Stimulated activated naive CD8-positive, alpha-beta T cell treated with anti-CD3 and anti-CD28 coated beads, Interleukin-15, Interleukin-2, amounts not matched to agents 100 ng/mL and 50 ng/mL, for 24 hours (primary cell): ENCODE measurements at regions not wholly inside any gene's neighbourhood (a gene's known extent, or its start where the extent isn't known, plus 50 kb on each side); places are given as distances from the start of the nearest gene placed in this dataset.

Source experiments
- H3K27ac Mint-ChIP-seq: one replicate; pipeline ENCODE4 v1.8.0; 2021; ENCODE audit warnings: mild to moderate bottlenecking, mixed read lengths
- H3K27me3 Mint-ChIP-seq: one replicate; pipeline ENCODE4 v1.8.0; 2021; ENCODE audit warnings: mixed read lengths
- H3K36me3 Mint-ChIP-seq: one replicate; pipeline ENCODE4 v1.8.0; 2021; ENCODE audit warnings: low read depth, mixed read lengths
- H3K4me1 Mint-ChIP-seq: one replicate; pipeline ENCODE4 v1.8.0; 2021; ENCODE audit warnings: low read depth, mixed read lengths
- H3K4me3 Mint-ChIP-seq: one replicate; pipeline ENCODE4 v1.8.0; 2021; ENCODE audit warnings: mild to moderate bottlenecking, mixed read lengths
- H3K9me3 Mint-ChIP-seq: one replicate; pipeline ENCODE4 v1.8.0; 2021; ENCODE audit warnings: mixed read lengths

DNA sequence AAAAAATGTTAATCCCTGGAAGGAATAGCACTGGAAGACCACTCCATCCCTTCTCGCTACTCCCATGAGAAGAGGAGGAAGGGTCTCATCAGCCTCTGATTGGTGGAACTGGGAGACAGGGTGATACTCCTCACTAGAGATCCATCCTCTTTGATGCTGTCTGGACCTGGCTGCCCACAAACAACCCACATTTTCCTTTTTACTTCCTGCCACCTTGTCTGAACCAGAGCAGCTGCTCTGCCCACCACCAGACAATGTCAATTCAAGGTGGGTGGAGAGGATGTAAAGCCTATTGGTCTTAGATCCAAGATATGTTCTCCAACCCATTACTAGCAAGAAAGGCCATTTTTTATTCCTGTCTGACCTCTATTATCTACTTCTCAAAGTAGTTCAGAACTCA lies 246.9 kb upstream of the TANK start:
- Mint-ChIP-seq H3K27me3 (no peaks in the 10 kb centered on the region), H3K36me3 (no peaks in the 10 kb centered on the region), H3K27ac (no peak overlapping the region), H3K4me3 (no peak overlapping the region), H3K9me3 (no peaks in the 10 kb centered on the region), H3K4me1 (no peaks in the 10 kb centered on the region)

DNA sequence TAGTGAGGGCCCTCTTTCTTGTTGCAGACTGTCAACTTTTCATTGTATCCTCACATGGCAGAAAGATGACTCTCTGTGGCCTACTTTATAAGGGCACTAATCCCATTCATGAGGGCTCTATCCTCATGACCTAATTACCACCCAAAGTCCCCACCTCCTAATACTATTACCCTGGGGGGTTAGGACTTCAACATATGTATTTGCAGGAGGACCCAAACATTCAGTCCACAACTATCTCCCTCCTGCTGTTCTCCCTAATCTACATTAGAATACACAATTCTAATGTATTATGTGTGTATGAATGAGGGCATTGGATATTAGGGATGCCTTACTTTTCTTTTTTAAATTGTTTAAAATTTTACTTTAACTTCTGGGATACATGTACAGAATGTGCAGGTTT lies 246.0 kb upstream of the TANK start:
- no peaks in the 10 kb centered on the region for H3K27me3 Mint-ChIP-seq
- H3K27ac Mint-ChIP-seq, result no peak overlapping the region
- H3K9me3 Mint-ChIP-seq, result no peaks in the 10 kb centered on the region
- H3K4me1 Mint-ChIP-seq, result no peaks in the 10 kb centered on the region
- H3K36me3 Mint-ChIP-seq, result no peaks in the 10 kb centered on the region
- H3K4me3 Mint-ChIP-seq, result no peak overlapping the region

DNA sequence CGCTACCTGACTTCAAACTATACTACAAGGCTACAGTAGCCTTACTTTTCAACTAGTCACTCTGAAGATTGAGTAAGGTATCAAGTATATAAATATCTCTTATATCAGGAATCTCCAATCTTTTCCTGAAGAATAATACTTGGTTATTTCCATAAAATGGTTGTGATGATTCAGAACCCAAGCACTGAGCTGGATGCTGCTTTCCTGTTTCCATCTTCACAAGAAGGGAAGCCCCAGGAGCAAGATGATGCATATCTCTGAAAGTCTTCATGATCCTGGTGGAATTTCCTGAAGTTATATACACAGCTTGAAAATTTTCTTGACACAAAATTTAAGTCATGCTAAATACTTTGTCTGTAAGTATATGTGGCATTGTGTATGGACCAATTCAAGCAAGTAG lies 243.9 kb upstream of the TANK start:
- no peak overlapping the region for H3K4me3 Mint-ChIP-seq
- H3K4me1 Mint-ChIP-seq, result no peaks in the 10 kb centered on the region
- H3K27ac Mint-ChIP-seq, result no peak overlapping the region
- no peaks in the 10 kb centered on the region for H3K27me3 Mint-ChIP-seq
- H3K9me3 Mint-ChIP-seq, result no peaks in the 10 kb centered on the region
- no peaks in the 10 kb centered on the region for H3K36me3 Mint-ChIP-seq

DNA sequence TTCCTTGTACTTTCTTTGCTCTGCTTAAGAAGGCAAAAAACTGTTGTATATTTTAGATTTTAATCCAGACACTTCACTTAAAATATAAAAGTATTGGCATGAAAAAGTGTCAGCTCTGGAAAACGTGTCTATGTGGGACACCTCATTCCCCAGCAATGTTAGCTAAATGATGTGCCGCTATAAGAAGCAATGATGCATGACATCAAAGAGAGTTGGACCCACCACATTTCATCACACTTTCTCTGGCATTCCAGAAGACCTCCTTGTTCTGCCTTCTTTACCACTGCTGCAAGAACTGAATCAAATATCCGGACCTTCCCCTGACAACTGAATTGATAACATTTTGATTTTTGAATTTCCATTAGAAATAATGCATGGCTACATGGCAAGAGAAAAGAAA lies 242.4 kb upstream of the TANK start:
- no peaks in the 10 kb centered on the region for H3K9me3 Mint-ChIP-seq
- no peaks in the 10 kb centered on the region for H3K27me3 Mint-ChIP-seq
- no peak overlapping the region for H3K27ac Mint-ChIP-seq
- no peaks in the 10 kb centered on the region for H3K36me3 Mint-ChIP-seq
- H3K4me3 Mint-ChIP-seq, result no peak overlapping the region
- no peaks in the 10 kb centered on the region for H3K4me1 Mint-ChIP-seq

DNA sequence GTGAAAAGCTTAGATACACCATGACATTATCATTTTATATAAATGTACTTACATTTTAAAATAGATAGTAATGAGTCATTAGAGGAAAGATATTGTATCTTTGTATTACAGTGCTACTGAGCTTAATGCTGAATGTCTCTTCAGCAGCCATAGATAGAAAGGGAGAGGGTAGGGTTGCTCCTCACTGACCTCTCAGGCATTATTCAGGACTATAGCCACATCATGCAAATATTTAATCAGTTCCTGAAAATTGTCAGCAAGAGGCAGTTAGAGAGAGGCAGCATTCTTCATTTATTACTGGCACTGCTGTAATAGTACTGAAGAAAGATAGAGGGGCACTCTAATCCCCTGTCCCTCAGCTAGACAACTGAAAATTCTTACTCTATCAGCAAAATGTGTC lies 242.0 kb upstream of the TANK start:
- no peak overlapping the region for H3K4me3 Mint-ChIP-seq
- H3K27me3 Mint-ChIP-seq, result no peaks in the 10 kb centered on the region
- no peaks in the 10 kb centered on the region for H3K36me3 Mint-ChIP-seq
- no peaks in the 10 kb centered on the region for H3K4me1 Mint-ChIP-seq
- H3K27ac Mint-ChIP-seq, result no peak overlapping the region
- no peaks in the 10 kb centered on the region for H3K9me3 Mint-ChIP-seq

DNA sequence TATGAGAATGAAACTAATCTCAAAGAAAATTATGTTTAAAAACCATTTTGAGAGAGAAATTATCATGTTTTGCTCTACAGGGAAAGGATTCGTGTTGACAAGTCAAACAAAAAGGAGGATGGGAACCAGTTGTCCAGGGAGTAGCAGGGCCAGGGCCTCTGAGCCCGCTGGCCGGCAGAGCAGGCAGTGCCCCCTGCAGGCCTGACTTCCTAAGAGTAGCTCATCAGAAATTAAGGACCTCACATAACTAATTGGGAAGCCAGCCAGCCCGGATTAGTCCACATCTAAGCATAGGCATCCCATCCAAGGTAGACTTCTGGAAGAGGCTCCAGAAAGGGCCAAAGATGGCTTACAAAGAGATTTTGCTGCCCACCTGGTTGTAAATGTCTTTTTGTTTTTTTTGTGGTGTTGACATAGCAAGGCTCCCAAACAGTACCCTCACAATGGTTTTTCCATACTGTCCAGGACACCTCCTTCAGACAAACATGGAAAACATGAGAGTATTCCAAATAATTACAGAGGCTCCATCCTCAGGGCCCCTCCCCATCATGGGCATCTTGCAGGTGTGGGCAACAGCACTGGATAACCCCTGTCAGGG lies 241.2 kb upstream of the TANK start:
- Mint-ChIP-seq H3K9me3 (no peaks in the 10 kb centered on the region), H3K27me3 (no peaks in the 10 kb centered on the region), H3K27ac (no peak overlapping the region), H3K4me3 (no peak overlapping the region), H3K4me1 (no peaks in the 10 kb centered on the region), H3K36me3 (no peaks in the 10 kb centered on the region)

DNA sequence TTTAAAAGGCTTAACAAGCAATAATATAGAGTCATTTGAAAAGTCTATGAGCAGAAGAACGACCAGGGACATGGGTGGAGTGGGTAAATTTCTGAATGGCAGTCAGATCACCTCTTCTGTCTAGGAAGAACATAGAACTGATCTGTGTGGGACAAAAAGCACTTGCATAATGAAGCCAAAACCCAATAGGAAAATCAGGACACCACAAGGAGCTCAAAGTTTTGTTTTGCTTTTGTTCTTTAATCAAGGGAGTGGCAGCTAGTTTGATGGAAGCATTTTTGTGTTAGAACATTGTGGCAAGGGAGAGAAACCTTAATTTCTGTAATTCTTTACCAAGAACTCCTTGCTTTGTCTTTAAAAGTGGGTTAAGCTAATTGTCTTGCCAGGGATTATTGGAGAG lies 240.2 kb upstream of the TANK start:
- H3K27ac Mint-ChIP-seq, result no peak overlapping the region
- H3K4me3 Mint-ChIP-seq, result no peak overlapping the region
- no peaks in the 10 kb centered on the region for H3K9me3 Mint-ChIP-seq
- no peaks in the 10 kb centered on the region for H3K36me3 Mint-ChIP-seq
- no peaks in the 10 kb centered on the region for H3K4me1 Mint-ChIP-seq
- no peaks in the 10 kb centered on the region for H3K27me3 Mint-ChIP-seq

DNA sequence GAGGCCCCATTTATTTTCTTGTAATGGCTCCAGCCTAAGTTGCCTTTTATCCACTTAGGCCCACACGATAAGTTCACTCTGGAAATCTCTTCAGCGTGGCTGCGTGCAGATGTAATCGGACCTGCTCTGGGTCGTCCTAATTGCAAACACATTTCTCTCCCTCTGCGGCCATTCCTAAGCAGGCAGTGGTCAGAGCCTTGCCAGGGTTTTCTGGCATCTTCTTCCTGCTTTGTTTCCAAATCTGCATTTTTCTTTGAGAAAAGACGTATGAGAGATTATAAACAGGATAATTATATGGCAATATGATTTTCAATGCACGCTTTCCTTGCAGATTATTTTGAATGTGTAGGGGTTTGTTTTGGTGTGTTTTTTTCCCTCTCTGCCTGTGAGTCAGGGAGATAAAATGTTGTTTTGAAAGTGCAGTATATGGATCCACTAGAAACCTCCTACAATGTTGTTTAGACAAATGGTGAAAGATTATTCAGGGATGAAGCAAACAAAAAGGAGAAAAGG lies 239.4 kb upstream of the TANK start:
- no peaks in the 10 kb centered on the region for H3K4me1 Mint-ChIP-seq
- no peak overlapping the region for H3K4me3 Mint-ChIP-seq
- no peak overlapping the region for H3K27ac Mint-ChIP-seq
- H3K36me3 Mint-ChIP-seq, result no peaks in the 10 kb centered on the region
- no peaks in the 10 kb centered on the region for H3K27me3 Mint-ChIP-seq
- no peaks in the 10 kb centered on the region for H3K9me3 Mint-ChIP-seq

DNA sequence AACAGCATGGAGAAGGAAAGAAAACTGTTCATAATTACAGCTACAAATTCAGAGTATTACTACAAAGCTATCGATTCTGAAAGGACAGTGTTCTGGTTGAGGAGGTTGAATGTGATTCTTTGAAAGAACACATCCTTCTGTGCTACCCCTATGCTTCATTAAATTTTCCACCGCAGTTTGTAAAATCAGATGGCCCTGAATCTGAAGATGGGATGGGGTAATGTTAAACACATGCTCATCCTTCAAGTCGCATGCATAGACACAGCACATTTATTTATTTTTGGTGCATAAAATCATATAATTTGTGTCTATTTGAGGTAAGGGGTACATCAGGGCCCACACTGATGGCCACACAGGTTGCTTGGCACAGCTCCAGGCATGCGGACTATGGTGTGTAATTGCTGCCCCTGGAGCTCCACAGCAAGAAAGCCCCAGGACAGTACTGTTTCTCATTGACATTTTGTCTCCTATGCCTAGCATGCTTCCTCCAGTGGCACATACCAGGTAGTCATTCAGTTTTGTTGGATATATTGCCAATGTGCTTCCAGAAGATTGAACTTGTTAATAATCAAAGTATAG lies 238.8 kb upstream of the TANK start:
- H3K36me3 Mint-ChIP-seq, result no peaks in the 10 kb centered on the region
- H3K4me1 Mint-ChIP-seq, result no peaks in the 10 kb centered on the region
- no peak overlapping the region for H3K27ac Mint-ChIP-seq
- H3K27me3 Mint-ChIP-seq, result no peaks in the 10 kb centered on the region
- H3K9me3 Mint-ChIP-seq, result no peaks in the 10 kb centered on the region
- no peak overlapping the region for H3K4me3 Mint-ChIP-seq

DNA sequence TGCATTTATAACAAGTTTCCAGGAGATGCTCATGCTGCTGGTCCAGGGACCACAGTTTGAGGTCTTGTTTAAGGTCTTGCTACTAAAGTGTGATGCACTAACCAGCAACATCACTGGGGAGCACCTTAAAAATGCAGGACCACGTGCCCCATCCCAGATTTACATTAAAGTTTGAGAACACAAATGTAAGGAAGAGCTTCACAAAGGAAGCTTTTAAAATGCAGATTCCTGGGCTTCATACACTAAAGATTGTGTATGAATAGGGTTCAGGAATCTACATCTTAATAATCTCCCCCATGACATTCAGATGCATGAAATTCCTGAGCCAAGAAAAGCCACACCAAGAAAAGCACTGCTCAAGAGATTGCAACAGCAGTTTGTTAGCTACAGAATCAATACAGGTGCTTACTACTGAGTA lies 235.3 kb upstream of the TANK start:
- H3K9me3 Mint-ChIP-seq, result no peaks in the 10 kb centered on the region
- H3K4me3 Mint-ChIP-seq, result no peak overlapping the region
- no peaks in the 10 kb centered on the region for H3K4me1 Mint-ChIP-seq
- peaks cover 6% of the 10 kb centered on the region for H3K27me3 Mint-ChIP-seq
- no peak overlapping the region for H3K27ac Mint-ChIP-seq
- no peaks in the 10 kb centered on the region for H3K36me3 Mint-ChIP-seq

DNA sequence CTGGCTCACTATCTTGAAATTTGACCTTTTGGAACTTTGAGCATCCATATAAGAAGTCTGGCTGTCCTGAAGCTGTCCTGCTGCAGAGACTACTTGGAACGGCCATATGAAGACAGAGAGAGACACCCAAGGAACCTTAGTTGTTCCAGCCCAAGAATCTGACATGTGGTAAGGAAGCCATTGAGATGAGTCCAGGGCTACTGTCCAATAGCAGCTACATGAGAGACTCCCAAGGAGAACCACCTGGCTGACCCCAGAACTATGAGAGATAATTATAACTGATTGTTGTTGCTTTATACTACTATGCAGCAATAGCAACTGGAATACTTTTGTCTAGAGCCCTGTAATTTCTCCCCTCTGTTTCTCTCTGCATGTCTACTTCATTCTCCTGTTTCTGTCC lies 234.3 kb upstream of the TANK start:
- no peaks in the 10 kb centered on the region for H3K9me3 Mint-ChIP-seq
- no peak overlapping the region for H3K27ac Mint-ChIP-seq
- H3K27me3 Mint-ChIP-seq, result peaks cover 6% of the 10 kb centered on the region
- no peak overlapping the region for H3K4me3 Mint-ChIP-seq
- no peaks in the 10 kb centered on the region for H3K4me1 Mint-ChIP-seq
- H3K36me3 Mint-ChIP-seq, result no peaks in the 10 kb centered on the region

DNA sequence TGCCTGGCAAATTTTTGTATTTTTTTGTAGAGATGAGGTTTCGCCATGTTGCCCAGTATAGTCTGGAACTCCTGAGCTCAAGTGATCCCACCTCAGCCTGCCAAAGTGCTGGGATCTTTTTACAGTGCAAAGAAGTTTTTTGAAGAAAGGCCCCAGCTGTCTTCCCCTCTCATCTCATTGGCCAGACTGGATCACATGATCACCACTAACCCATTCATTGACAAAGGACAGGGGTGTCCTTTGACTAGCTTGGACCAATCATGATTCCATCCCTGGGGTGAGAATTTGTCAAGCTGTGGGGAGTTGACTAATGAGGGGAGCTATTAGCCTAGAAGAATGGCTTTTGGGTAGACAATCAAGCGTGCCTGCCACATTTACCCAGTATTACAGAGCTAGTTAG lies 232.9 kb upstream of the TANK start:
- Mint-ChIP-seq H3K4me3 (no peak overlapping the region), H3K4me1 (no peaks in the 10 kb centered on the region), H3K9me3 (no peaks in the 10 kb centered on the region), H3K27ac (no peak overlapping the region), H3K36me3 (no peaks in the 10 kb centered on the region), H3K27me3 (peaks cover 6% of the 10 kb centered on the region)

DNA sequence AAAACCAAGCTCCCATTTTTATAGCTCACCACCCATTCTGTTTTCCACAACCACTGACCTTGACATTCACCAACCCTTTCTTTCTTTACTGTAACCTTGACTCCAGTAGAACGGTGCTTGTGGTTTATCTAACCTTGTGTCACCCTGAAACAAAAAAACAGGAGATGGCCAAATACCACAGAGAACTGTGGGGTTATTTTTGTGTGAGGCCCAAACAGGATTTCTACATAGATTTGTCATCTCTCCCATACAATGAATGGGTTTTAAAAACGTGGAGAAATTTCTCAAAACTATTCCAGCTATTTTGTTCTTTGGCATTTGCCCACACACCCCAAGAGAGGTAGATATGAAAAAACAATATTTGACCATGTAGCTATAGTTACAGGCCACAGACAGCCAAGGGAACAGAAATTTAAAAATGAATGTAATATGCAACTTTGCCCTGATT lies 231.3 kb upstream of the TANK start:
- H3K27ac Mint-ChIP-seq, result no peak overlapping the region
- H3K4me1 Mint-ChIP-seq, result no peaks in the 10 kb centered on the region
- no peaks in the 10 kb centered on the region for H3K9me3 Mint-ChIP-seq
- H3K4me3 Mint-ChIP-seq, result no peak overlapping the region
- H3K36me3 Mint-ChIP-seq, result no peaks in the 10 kb centered on the region
- peaks cover 6% of the 10 kb centered on the region for H3K27me3 Mint-ChIP-seq

DNA sequence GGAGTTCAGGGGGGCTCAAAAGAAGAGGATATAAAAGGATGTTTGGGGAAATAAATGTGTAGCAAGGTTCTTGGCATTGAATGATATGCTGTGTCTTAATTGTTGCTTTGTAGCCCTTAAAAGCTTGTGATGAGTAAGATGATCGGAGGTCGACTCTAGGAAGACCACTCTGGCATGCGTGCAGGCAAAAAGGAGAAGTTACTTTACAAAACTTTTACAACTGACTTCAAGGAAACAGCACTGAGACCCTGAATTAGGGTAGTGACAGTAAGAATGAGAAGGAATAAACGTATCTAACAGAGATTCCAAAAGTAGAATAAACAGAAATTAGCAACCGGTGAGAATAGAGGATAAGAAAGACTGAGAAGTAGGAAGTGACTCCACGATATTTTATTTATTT lies 228.7 kb upstream of the TANK start:
- Mint-ChIP-seq H3K27me3 (peaks cover 6% of the 10 kb centered on the region), H3K9me3 (no peaks in the 10 kb centered on the region), H3K27ac (no peak overlapping the region), H3K36me3 (no peaks in the 10 kb centered on the region), H3K4me3 (no peak overlapping the region), H3K4me1 (no peaks in the 10 kb centered on the region)

DNA sequence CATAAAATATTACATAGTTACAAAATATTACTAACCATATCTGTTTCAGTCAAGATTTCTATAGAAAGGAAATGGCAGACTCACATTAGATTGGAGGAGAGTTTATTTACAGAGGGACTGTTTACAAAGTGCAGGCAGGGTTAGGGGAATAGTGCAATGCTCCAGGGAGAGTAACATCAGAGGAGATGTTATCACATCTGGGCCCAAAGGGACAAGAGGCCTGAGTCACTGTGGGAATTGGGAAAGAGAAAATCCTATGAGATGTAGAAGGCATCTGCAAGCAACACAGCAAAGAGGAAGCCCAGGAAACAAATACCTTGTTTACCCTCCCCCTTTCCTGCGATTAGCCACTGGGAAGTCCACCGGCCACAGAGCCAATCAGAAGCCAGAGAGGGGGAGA lies 227.3 kb upstream of the TANK start:
- no peak overlapping the region for H3K27ac Mint-ChIP-seq
- no peaks in the 10 kb centered on the region for H3K36me3 Mint-ChIP-seq
- H3K9me3 Mint-ChIP-seq, result no peaks in the 10 kb centered on the region
- H3K4me1 Mint-ChIP-seq, result no peaks in the 10 kb centered on the region
- H3K4me3 Mint-ChIP-seq, result no peak overlapping the region
- H3K27me3 Mint-ChIP-seq, result peaks cover 6% of the 10 kb centered on the region

DNA sequence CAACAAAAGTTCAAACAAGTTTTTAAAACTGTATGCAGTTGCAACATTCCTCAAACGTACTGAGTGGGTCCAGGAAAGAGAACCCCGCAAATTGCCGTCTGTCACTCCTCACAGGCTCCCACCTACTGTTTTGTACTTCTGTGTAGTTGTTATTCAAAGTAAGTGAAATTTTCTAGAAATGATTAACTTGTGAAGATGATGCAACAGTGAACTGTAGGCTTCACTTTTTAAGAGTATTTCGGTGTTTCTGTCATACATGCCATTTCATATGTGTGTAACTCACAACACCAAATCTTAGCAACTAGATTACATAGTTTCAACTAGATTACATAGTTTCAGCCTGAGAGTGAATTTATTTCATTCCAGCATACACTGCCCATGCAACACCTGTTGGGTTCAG lies 226.0 kb upstream of the TANK start:
- no peaks in the 10 kb centered on the region for H3K9me3 Mint-ChIP-seq
- no peaks in the 10 kb centered on the region for H3K4me1 Mint-ChIP-seq
- H3K4me3 Mint-ChIP-seq, result no peak overlapping the region

More for the DNA sequence above, 226.0 kb upstream of the TANK start:
- H3K27me3 Mint-ChIP-seq, result peaks cover under 1% of the 10 kb centered on the region
- no peaks in the 10 kb centered on the region for H3K36me3 Mint-ChIP-seq
- no peak overlapping the region for H3K27ac Mint-ChIP-seq
